Loucy (cell line): ENCODE measurements at regions not wholly inside any gene's neighbourhood (a gene's known extent, or its start where the extent isn't known, plus 50 kb on each side); places are given as distances from the start of the nearest gene placed in this dataset.

Experiments used
- H2AFZ ChIP-seq: fragments of 200-600 bp; sonication (generic); 2 replicates; pipeline ENCODE4 v1.6.0; 2016; ENCODE audit warnings: antibody characterized with exemption, mild to moderate bottlenecking, low read length, moderate library complexity
- H3F3A ChIP-seq: fragments of 200-600 bp; 2 replicates; pipeline ENCODE4 v1.6.0; 2016; ENCODE audit warnings: antibody characterized with exemption, low read depth, mild to moderate bottlenecking
- H3K27me3 ChIP-seq: fragments of 200-600 bp; sonication (generic); 2 replicates; pipeline ENCODE4 v1.6.1; 2014; ENCODE audit warnings: low read length, mild to moderate bottlenecking; ENCODE audit not compliant: insufficient read depth, poor library complexity, severe bottlenecking
- H3K36me3 ChIP-seq: fragments of 200-600 bp; sonication (generic); 2 replicates; pipeline ENCODE4 v1.6.1; 2016; ENCODE audit warnings: low read length; ENCODE audit not compliant: insufficient read depth
- H3K4me1 ChIP-seq: fragments of 200-600 bp; sonication (generic); 2 replicates; pipeline ENCODE4 v1.5.1; 2014; ENCODE audit warnings: low read length, mild to moderate bottlenecking; ENCODE audit not compliant: insufficient read depth, poor library complexity, severe bottlenecking
- H3K4me2 ChIP-seq: fragments of 200-600 bp; sonication (generic); 2 replicates; pipeline ENCODE4 v1.6.0; 2014; ENCODE audit warnings: antibody characterized with exemption, low read length, low read depth, mild to moderate bottlenecking; ENCODE audit not compliant: poor library complexity, severe bottlenecking
- H3K4me3 ChIP-seq: fragments of 200-600 bp; sonication (generic); 2 replicates; pipeline ENCODE4 v1.5.1; 2014; ENCODE audit warnings: low read length, mild to moderate bottlenecking, mixed read lengths; ENCODE audit not compliant: poor library complexity, severe bottlenecking
- H3K79me2 ChIP-seq: fragments of 200-600 bp; sonication (generic); 2 replicates; pipeline ENCODE4 v1.6.1; 2014; ENCODE audit warnings: low read length; ENCODE audit not compliant: insufficient read depth
- H3K9ac ChIP-seq: fragments of 200-600 bp; sonication (generic); 2 replicates; pipeline ENCODE4 v1.6.0; 2014; ENCODE audit warnings: mild to moderate bottlenecking, low read depth, low read length, moderate library complexity; ENCODE audit not compliant: poor library complexity, severe bottlenecking
- H3K9me2 ChIP-seq: fragments of 200-600 bp; sonication (generic); replicated peaks from 2 replicates; pipeline ENCODE4 v1.6.1; 2016; ENCODE audit warnings: low read depth, low read length, mixed read lengths
- H3K9me3 ChIP-seq: fragments of 200-600 bp; sonication (generic); 2 replicates; pipeline ENCODE4 v1.6.1; 2014; ENCODE audit warnings: mild to moderate bottlenecking, antibody characterized with exemption, low read length, low read depth; ENCODE audit not compliant: insufficient read depth
- H4K20me1 ChIP-seq: fragments of 200-600 bp; sonication (generic); 2 replicates; pipeline ENCODE4 v1.6.0; 2014; ENCODE audit warnings: antibody characterized with exemption, low read length, mild to moderate bottlenecking; ENCODE audit not compliant: insufficient read depth, poor library complexity, severe bottlenecking
- CTCF ChIP-seq: fragments of 200-600 bp; sonication (generic); conservative IDR thresholded peaks from 2 replicates; pipeline ENCODE4 v1.5.1; 2014; ENCODE audit warnings: mild to moderate bottlenecking, antibody characterized with exemption, low read length
- EZH2phosphoT487 ChIP-seq: fragments of 200-600 bp; IDR thresholded peaks from 2 replicates; pipeline ENCODE4 v1.6.1; 2018; ENCODE audit warnings: antibody characterized with exemption, mild to moderate bottlenecking, moderate library complexity, borderline replicate concordance

DNA sequence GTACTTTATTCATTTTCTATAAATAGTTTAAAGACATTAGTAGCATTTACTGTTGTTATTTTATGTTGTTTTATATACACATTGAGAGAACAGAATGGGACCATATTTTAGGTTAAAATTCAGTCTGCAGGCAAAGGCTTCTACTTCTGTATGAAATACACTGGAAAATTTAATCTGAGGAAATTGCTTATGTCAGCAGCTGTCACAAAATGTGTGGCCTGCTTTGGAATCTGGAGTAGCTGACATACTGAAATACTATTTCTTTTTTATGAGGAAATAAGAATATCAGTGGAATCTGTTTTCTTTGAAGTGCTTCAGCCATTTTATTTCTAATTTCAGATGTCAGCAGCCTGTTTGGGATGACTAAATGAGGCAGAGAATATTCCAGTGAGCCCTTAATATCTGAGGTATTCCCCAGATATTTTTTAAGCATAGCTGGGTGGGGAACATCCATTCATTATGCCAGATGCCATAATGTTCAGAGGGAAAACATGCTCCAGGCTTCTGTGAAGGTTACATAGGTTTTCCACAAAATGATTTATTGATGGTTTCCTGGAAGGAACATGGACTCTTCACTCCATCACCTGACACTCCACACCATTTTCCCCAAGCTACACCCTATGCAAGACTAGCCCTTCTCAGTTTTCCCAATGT, 267.1 kb downstream of the ARL4A start:
- Histone ChIP-seq H3K9me2 (no peaks in the 10 kb centered on the region), H3K9ac (no peak overlapping the region), H3K4me2 (no peak overlapping the region), H3K36me3 (no peaks in the 10 kb centered on the region), H3F3A (no peaks in the 10 kb centered on the region), H3K79me2 (no peaks in the 10 kb centered on the region), H2AFZ (no peak overlapping the region), H3K9me3 (no peaks in the 10 kb centered on the region), H4K20me1 (no peaks in the 10 kb centered on the region), H3K4me1 (no peaks in the 10 kb centered on the region), H3K4me3 (no peak overlapping the region), H3K27me3 (no peaks in the 10 kb centered on the region)
- TF ChIP-seq EZH2phosphoT487 (no peak), CTCF (no peak)

- Histone ChIP-seq H3K4me1 (no peaks in the 10 kb centered on the region), H3K4me2 (no peak overlapping the region), H4K20me1 (no peaks in the 10 kb centered on the region), H3K9me2 (no peaks in the 10 kb centered on the region), H3K79me2 (no peaks in the 10 kb centered on the region), H3K9me3 (no peaks in the 10 kb centered on the region), H3K36me3 (no peaks in the 10 kb centered on the region), H2AFZ (no peak overlapping the region), H3K9ac (no peak overlapping the region), H3K27me3 (no peaks in the 10 kb centered on the region), H3F3A (no peaks in the 10 kb centered on the region), H3K4me3 (no peak overlapping the region)
- TF ChIP-seq CTCF (no peak), EZH2phosphoT487 (no peak)
Observed at GRCh38 chr7:12957487-12957886, 270.1 kb downstream of the ARL4A start.

- Histone ChIP-seq H3K27me3 (no peaks in the 10 kb centered on the region), H3K36me3 (no peaks in the 10 kb centered on the region), H3K9me3 (no peaks in the 10 kb centered on the region), H3K4me2 (no peak overlapping the region), H2AFZ (no peak overlapping the region), H3K4me1 (no peaks in the 10 kb centered on the region), H4K20me1 (no peaks in the 10 kb centered on the region), H3K79me2 (no peaks in the 10 kb centered on the region), H3F3A (no peaks in the 10 kb centered on the region), H3K9me2 (no peaks in the 10 kb centered on the region), H3K9ac (no peak overlapping the region), H3K4me3 (no peak overlapping the region)
- TF ChIP-seq EZH2phosphoT487 (no peak), CTCF (no peak)
Observed at GRCh38 chr7:12961910-12962480, 274.6 kb downstream of the ARL4A start.
